HG02943 (cell line): ENCODE measurements at regions not wholly inside any gene's neighbourhood (a gene's known extent, or its start where the extent isn't known, plus 50 kb on each side); places are given as distances from the start of the nearest gene placed in this dataset.

Experiments
- ATAC-seq: cut with Tn5 transposase; IDR thresholded peaks from one replicate; pipeline ENCODE4 v1.9.1; 2021; ENCODE audit warnings: mild to moderate bottlenecking, low read depth, moderate library complexity; ENCODE audit not compliant: unreplicated experiment

- ATAC-seq: no peak
Measured at GRCh38 chr5:165502893-165503691, 1997.7 kb downstream of the MAT2B start.

DNA sequence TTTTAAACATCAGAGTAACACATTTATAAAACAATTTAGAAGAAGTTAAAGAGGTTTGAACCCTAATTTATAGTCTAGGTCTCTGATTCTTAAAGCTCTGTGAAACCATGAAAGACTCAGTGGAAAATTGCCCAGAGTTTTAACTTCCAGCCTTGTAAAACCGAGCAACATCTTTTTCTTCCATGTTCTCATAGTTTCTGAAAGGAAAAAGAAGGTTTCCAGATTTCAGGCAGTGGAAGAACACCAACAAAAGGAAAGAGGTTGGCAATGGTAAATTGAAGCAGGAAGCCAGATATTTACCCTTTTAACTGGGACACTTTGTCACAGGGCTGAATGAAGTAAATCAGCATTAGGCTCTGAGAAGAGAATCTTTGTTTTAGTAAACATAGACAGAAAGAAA is 1999.3 kb downstream of the MAT2B start:
- ATAC-seq: no peak

DNA sequence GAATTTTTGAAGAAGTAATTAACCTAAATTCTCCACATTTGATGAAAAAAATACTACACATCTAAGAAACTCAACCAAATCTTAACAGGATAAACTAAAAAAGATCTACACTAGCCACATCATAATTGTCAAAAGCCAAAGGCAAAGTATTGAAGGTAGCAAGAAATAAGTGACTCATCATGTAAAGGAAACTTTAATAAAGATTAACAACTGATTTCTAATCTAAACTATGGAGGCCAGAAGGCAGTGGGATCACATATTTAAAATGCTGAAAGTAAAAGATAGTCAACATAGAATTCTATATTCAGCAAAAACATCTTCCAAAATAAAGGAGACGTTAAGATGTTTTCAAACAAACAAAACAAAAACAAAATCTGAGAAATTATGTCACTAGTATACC is 2002.9 kb downstream of the MAT2B start:
- ATAC-seq: no peak

- ATAC-seq: no peak
Measured at GRCh38 chr5:165508861-165509260, 2003.4 kb downstream of the MAT2B start.

DNA sequence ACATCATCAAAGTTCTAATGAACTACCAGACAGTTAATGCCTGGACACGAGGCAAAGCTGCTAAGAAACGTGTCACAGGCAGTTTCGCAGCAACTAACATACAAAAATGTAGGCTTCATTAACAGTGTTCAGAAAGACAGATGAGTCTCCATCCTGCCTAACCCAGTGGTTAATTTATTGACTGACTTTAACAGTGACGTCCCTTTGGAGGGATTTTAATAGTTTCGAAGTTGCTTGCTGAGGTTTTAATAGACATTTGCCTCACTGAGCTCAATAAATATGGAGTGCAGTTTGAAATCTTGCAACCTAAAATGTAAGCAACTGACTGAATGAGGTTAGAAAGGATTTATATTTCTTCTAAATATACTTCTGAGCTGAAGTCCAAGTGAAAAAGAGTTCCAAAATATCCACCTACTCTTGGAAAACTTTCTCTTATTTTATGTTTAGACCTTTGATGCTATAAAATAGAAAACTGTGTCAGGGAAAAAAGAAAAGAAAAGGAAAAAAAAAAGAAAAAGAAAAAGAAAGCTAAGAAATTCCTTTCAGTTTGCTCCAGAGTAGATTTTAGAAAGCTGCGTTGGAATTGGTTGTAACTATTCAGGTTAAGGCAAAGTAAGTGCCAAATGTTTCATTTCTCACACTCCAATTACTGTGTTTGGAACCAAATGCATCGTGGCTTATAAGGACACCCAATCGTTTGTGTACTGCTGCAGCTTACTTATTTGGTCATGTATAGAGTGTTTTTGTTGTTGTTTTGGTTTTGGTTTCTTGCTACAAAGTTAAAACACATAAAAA is 2016.6 kb downstream of the MAT2B start:
- ATAC-seq: no peak

- no peak for ATAC-seq
Measured at GRCh38 chr5:165525271-165525670, 2019.9 kb downstream of the MAT2B start.

GRCh38 chr5:165526357-165526756 is 2020.9 kb downstream of the MAT2B start:
- ATAC-seq: no peak

DNA sequence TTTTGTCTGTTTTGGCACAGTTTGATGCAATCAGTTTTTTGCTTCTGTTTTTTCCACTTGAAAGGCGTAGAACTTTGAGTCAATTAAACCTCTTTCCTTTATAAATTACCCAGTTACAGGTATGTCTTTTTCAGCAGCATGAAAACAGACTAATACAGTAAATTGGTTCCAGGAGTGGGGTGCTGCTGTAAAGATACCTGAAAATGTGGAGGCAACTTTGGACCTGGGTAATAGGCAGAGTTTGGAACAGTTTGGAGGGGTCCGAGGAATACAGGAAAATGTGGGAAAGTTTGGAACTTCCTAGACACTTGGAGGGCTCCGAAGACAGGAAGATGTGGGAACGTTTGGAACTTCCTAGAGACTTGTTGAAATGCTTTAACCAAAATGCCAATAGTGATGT is 2022.2 kb downstream of the MAT2B start:
- ATAC-seq: no peak

- ATAC-seq: no peak
Measured at GRCh38 chr5:165538065-165538464, 2032.6 kb downstream of the MAT2B start.

- no peak for ATAC-seq
Measured at GRCh38 chr5:165559645-165560044, 2054.2 kb downstream of the MAT2B start.

- no peak for ATAC-seq
Measured at GRCh38 chr5:165560648-165561047, 2055.2 kb downstream of the MAT2B start.

DNA sequence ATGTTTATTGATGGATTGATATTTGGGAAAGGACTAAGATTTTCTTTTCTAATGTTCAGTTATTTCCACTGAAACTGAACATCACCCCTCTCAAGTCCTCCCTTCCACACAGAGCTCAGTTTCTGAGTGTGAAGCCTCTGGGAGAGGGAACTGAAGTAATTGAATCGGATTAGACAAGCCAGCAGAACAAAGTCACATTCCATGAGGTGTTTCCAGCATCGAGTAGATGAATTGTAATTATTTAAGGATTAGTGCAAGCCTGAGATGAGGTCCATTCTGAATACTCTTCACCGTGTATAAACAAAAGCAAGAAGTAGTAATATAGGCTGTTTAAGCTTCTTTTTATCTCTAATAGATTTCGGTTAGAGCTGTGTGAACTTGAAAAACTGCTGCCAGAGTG is 2060.5 kb downstream of the MAT2B start:
- no peak for ATAC-seq

DNA sequence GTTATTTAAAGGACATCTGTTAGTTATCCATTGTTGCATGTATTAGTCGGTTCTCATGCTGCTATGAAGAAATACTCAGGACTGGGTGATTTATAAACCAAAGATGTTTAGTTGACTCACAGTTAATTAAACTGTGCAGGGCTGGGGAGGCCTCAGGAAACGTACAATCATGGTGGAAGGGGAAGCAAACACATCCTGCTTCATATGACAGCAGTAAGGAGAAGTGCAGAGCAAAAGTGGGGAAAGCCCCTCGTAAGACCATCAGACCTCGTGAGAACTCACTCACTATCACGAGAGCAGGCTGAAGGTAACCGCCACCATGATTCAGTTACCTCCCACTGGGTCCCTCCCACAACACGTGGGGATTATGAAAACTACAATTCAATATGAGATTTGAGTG is 2064.1 kb downstream of the MAT2B start:
- no peak for ATAC-seq

DNA sequence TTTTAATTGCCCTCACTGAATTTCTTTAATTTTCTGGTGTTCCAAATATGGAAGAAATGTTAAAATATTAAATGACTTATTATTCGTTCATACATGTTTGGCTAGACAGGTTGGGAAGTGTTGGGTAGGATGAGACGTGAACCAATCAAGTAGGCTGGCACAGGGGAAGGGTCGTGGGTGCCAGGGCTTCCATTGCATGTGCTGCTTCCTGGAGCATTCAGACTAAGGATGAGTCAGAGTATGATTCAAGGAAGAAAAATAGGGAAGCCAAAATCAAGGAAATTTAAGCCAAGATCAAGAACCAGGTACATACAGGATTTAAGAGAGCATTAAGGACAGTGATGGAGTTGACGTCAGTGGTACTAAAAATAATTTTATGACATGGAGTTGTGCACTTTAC is 2068.0 kb downstream of the MAT2B start:
- no peak for ATAC-seq

DNA sequence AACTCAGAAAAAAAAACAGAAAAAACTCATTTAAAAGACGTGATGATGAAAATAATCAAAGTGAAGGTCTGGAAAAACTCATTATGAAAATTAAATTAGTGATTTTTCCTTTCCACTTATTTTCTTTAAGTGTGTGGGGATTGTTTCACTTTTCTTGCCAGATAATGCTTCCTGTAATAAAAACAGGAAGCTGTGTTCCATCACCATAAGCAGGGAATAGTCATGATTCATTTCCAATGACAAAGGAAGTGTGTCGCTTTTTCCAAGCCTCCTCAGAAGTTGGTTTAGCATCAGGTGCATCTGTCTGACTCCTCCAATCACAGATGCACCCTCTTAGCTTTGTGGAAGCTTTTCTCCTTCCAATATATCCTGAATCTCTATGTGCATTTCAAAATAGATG is 2068.7 kb downstream of the MAT2B start:
- ATAC-seq: no peak

DNA sequence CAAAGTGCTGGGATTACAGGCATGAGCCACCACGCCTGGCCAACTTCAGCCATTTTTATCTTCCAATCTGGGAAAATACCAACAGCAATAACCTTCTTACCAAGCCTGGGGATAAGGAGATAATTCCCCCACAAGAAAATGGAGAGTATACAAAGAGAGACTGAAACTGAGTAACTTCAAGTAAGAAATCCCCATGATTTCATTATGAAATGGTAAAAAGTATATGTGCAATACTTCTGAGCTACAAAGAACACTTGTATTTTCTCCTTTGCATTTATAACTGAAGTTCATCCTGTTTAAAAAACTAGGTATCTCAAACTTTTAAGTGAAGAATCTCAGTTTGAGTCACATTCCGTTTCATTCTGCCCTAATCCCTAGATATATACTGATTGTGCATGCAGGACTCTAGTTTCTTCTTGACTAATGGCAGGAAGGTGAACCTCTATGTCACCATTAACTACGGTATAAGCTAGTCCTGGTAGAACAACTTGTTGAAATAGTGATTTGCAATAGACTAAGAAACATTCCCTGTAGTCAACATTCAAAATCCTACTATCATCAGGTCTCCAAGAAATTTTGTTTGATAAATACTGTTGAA is 2071.4 kb downstream of the MAT2B start:
- no peak for ATAC-seq

- no peak for ATAC-seq
Measured at GRCh38 chr5:165579911-165580310, 2074.5 kb downstream of the MAT2B start.

- ATAC-seq: no peak
Measured at GRCh38 chr5:165594693-165595092, 2089.3 kb downstream of the MAT2B start.

DNA sequence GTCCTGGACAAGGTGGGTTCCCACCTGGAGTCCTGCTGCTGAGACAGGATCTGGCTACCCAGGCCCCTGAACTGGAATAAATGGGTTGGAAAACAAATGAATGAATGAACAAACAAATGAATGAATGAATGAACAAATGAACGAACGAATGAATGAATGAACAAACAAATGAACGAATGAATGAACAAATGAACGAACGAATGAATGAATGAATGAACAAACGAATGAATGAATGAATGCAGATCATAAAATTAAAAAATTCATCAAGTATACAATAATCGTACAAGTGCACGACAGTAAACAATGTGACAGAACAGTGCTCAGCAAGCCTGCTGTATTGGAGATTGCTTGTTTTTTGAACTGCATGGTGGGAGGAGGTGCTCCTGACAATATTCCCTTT is 2097.1 kb downstream of the MAT2B start:
- no peak for ATAC-seq

GRCh38 chr5:165607026-165607425 is 2101.6 kb downstream of the MAT2B start:
- no peak for ATAC-seq

GRCh38 chr5:165609871-165610270 is 2104.5 kb downstream of the MAT2B start:
- ATAC-seq: no peak
